IMR-90 (cell line): ENCODE measurements at regions not wholly inside any gene's neighbourhood (a gene's known extent, or its start where the extent isn't known, plus 50 kb on each side); places are given as distances from the start of the nearest gene placed in this dataset.

Experiments
- ATAC-seq: fragments of 200-7000 bp; cut with Tn5 transposase; 2 replicates; pipeline ENCODE4 v1.9.1; 2020; ENCODE audit warnings: low read depth, mild to moderate bottlenecking, moderate library complexity
- BruUV-seq: library from RNA; stranded (reverse); fragments of 400-500 nt; replicated peaks from 2 replicates; lab custom pipeline; 2021; lab: Mats Ljungman, UMichigan
- CTCF ChIA-PET: fragments of 300-600 bp; formaldehyde crosslinking; extraction: SDS; loops from one replicate; lab custom pipeline; 2021; ENCODE audit warnings: antibody characterized with exemption; lab: Yijun Ruan, JAX
- POLR2A ChIA-PET: fragments of 300-600 bp; sonication (Branson Sonifier 250); formaldehyde crosslinking; loops from one replicate; lab custom pipeline; 2022; ENCODE audit warnings: antibody characterized with exemption; ENCODE audit not compliant: unreplicated experiment; lab: Charles Lee
- DNase-seq: peaks from one replicate; pipeline ENCODE4 v3.0.0; 2013
- H2AFZ ChIP-seq: replicated peaks from 2 replicates; pipeline ENCODE3; 2013; ENCODE audit warnings: low read length, mild to moderate bottlenecking; ENCODE audit not compliant: poor library complexity
- H2AK5ac ChIP-seq: 2 replicates; pipeline ENCODE4 v1.6.1; 2013; ENCODE audit warnings: low read depth, low read length, inconsistent platforms
- H2AK9ac ChIP-seq: replicated peaks from 2 replicates; pipeline ENCODE3; 2013; ENCODE audit warnings: mild to moderate bottlenecking, low read depth, low read length, moderate library complexity; ENCODE audit not compliant: poor library complexity
- H2BK120ac ChIP-seq: 2 replicates; pipeline ENCODE4 v1.6.1; 2013; ENCODE audit warnings: low read depth, low read length, inconsistent platforms
- H2BK15ac ChIP-seq: 3 replicates; pipeline ENCODE4 v1.6.1; 2013; ENCODE audit warnings: low read depth, low read length, inconsistent platforms
- H2BK20ac ChIP-seq: 2 replicates; pipeline ENCODE4 v1.6.1; 2013; ENCODE audit warnings: low read depth, mild to moderate bottlenecking, inconsistent platforms, low read length, moderate library complexity
- H2BK5ac ChIP-seq: 2 replicates; pipeline ENCODE4 v1.6.1; 2013; ENCODE audit warnings: mild to moderate bottlenecking, low read depth, low read length, inconsistent platforms; ENCODE audit not compliant: poor library complexity, severe bottlenecking
- H3K14ac ChIP-seq: replicated peaks from 2 replicates; pipeline ENCODE4 v1.6.1; 2013; ENCODE audit warnings: low read depth, low read length, inconsistent platforms
- H3K18ac ChIP-seq: 2 replicates; pipeline ENCODE4 v1.6.1; 2013; ENCODE audit warnings: low read depth, low read length, control low read depth
- H3K23ac ChIP-seq: 2 replicates; pipeline ENCODE4 v1.6.1; 2013; ENCODE audit warnings: low read depth, low read length, inconsistent platforms
- H3K27ac ChIP-seq: 2 replicates; pipeline ENCODE4 v1.5.1; 2013; ENCODE audit warnings: mild to moderate bottlenecking, control low read depth, low read length; ENCODE audit not compliant: insufficient read depth
- H3K27me3 ChIP-seq: 2 replicates; pipeline ENCODE4 v1.6.1; 2013; ENCODE audit warnings: low read length; ENCODE audit not compliant: control insufficient read depth, insufficient read depth
- H3K36me3 ChIP-seq: 2 replicates; pipeline ENCODE4 v1.6.1; 2013; ENCODE audit warnings: low read length, mixed read lengths; ENCODE audit not compliant: control insufficient read depth, insufficient read depth
- H3K4ac ChIP-seq: 2 replicates; pipeline ENCODE4 v1.6.1; 2013; ENCODE audit warnings: low read depth, low read length, inconsistent platforms
- H3K4me1 ChIP-seq: 2 replicates; pipeline ENCODE4 v1.6.1; 2013; ENCODE audit warnings: low read length, mixed read lengths; ENCODE audit not compliant: control insufficient read depth, insufficient read depth
- H3K4me2 ChIP-seq: 2 replicates; pipeline ENCODE4 v1.6.1; 2013; ENCODE audit warnings: low read depth, mild to moderate bottlenecking, control low read depth, low read length, moderate library complexity
- H3K4me3 ChIP-seq: 2 replicates; pipeline ENCODE4 v1.5.1; 2013; ENCODE audit warnings: low read depth, mild to moderate bottlenecking, control low read depth, low read length, moderate library complexity; ENCODE audit not compliant: insufficient read depth
- H3K56ac ChIP-seq: 2 replicates; pipeline ENCODE4 v1.6.1; 2013; ENCODE audit warnings: low read length, inconsistent platforms; ENCODE audit not compliant: insufficient read depth; ENCODE audit errors: extremely low read depth
- H3K79me1 ChIP-seq, 2 experiments: 2 replicates each; pipeline ENCODE4 v1.6.1; 2013; ENCODE audit warnings: low read length in 2 of 2, inconsistent platforms in 1 of 2, low read depth in 1 of 2
- H3K9ac ChIP-seq: 2 replicates; pipeline ENCODE4 v1.6.1; 2013; ENCODE audit warnings: low read depth, low read length, control low read depth
- H3K9me1 ChIP-seq: 2 replicates; pipeline ENCODE4 v1.6.1; 2013; ENCODE audit warnings: low read length, inconsistent platforms; ENCODE audit not compliant: insufficient read depth
- H3K9me3 ChIP-seq: 2 replicates; pipeline ENCODE4 v1.6.1; 2013; ENCODE audit warnings: low read length; ENCODE audit not compliant: control insufficient read depth, insufficient read depth
- H4K20me1 ChIP-seq: 2 replicates; pipeline ENCODE4 v1.6.1; 2013; ENCODE audit warnings: low read length, inconsistent platforms; ENCODE audit not compliant: insufficient read depth
- H4K5ac ChIP-seq: 2 replicates; pipeline ENCODE4 v1.6.1; 2013; ENCODE audit warnings: mild to moderate bottlenecking, low read depth, low read length, control low read depth
- H4K8ac ChIP-seq, 2 experiments: 2 replicates each; pipeline ENCODE4 v1.6.1; 2013; ENCODE audit warnings: low read depth in 2 of 2, low read length in 2 of 2, control low read depth in 1 of 2, inconsistent platforms in 1 of 2
- H4K91ac ChIP-seq: 2 replicates; pipeline ENCODE4 v1.6.1; 2013; ENCODE audit warnings: low read depth, low read length, inconsistent platforms; ENCODE audit not compliant: insufficient read depth
- BHLHE40 ChIP-seq: fragments of 150-350 bp; IDR thresholded peaks from 2 replicates; pipeline ENCODE4 v1.6.1; 2016; ENCODE audit warnings: mild to moderate bottlenecking, low read depth, low read length
- CEBPB ChIP-seq: IDR thresholded peaks from 2 replicates; pipeline ENCODE4 v1.6.1; 2012; ENCODE audit warnings: low read depth, low read length, improper control_type of control experiment
- CHD1 ChIP-seq: IDR thresholded peaks from 2 replicates; pipeline ENCODE4 v1.6.1; 2012; ENCODE audit warnings: low read depth, low read length, improper control_type of control experiment
- FOS ChIP-seq: fragments of 150-350 bp; IDR thresholded peaks from 2 replicates; pipeline ENCODE4 v1.6.1; 2016; ENCODE audit warnings: low read depth, low read length
- MAFK ChIP-seq: IDR thresholded peaks from 2 replicates; pipeline ENCODE4 v1.6.1; 2012; ENCODE audit warnings: low read depth, low read length, improper control_type of control experiment
- MAZ ChIP-seq: IDR thresholded peaks from 2 replicates; pipeline ENCODE4 v1.6.1; 2012; ENCODE audit warnings: low read depth, mild to moderate bottlenecking, low read length, improper control_type of control experiment, moderate library complexity, borderline replicate concordance
- MXI1 ChIP-seq: IDR thresholded peaks from 2 replicates; pipeline ENCODE4 v1.6.1; 2012; ENCODE audit warnings: low read depth, mild to moderate bottlenecking, low read length, moderate library complexity, borderline replicate concordance
- NFE2L2 ChIP-seq: fragments of 150-350 bp; IDR thresholded peaks from 2 replicates; pipeline ENCODE4 v1.6.1; 2016; ENCODE audit warnings: low read depth, mild to moderate bottlenecking, low read length
- POLR2A ChIP-seq: IDR thresholded peaks from 2 replicates; pipeline ENCODE4 v1.6.1; 2012; ENCODE audit warnings: mild to moderate bottlenecking, low read depth, low read length
- RAD21 ChIP-seq: IDR thresholded peaks from 2 replicates; pipeline ENCODE4 v1.6.1; 2012; ENCODE audit warnings: low read length, improper control_type of control experiment
- RFX5 ChIP-seq: IDR thresholded peaks from 2 replicates; pipeline ENCODE4 v1.8.0; 2012; ENCODE audit warnings: low read depth, mild to moderate bottlenecking, low read length, moderate library complexity
- WGBS, 2 experiments: methylation state at CpG; one replicate each; pipeline versions ENCODE4 v1.1.5 to v1.1.7; 2013; ENCODE audit warnings: missing lambda C conversion rate in 2 of 2; ENCODE audit not compliant: insufficient read length in 1 of 2; ENCODE audit errors: extremely low coverage in 2 of 2; 5-methylcytosine and 5-hydroxymethylcytosine counted together
- dilution Hi-C: fragments of 300-500 bp; cut with HindIII; formaldehyde crosslinking; loops from one replicate; pipeline ENCODE4 v1.14.3; 2018; ENCODE audit warnings: low sequenced_read_pairs; ENCODE audit not compliant: unreplicated experiment
- in situ Hi-C: fragments of 300-500 bp; cut with MboI; formaldehyde crosslinking; loops from 3 replicates; pipeline ENCODE4 v1.14.3; 2019; ENCODE audit warnings: low sequenced_read_pairs, inconsistent platforms, mixed read lengths
- intact Hi-C: fragments of 100-400 bp; cut with micrococcal nuclease; formaldehyde crosslinking; loops from 2 replicates; pipeline ENCODE4 v1.10.0; 2022
- TF ChIP-seq, protein P1 (sequence below): fragments of 150-350 bp; IDR thresholded peaks from 2 replicates; pipeline ENCODE4 v1.6.1; 2016; ENCODE audit warnings: low read depth, mild to moderate bottlenecking, low read length, moderate library complexity, borderline replicate concordance
- TF ChIP-seq, protein P2 (sequence below): conservative IDR thresholded peaks from 2 replicates; pipeline ENCODE4 v1.5.1; 2012; ENCODE audit warnings: mild to moderate bottlenecking, low read depth, low read length, improper control_type of control experiment

DNA sequence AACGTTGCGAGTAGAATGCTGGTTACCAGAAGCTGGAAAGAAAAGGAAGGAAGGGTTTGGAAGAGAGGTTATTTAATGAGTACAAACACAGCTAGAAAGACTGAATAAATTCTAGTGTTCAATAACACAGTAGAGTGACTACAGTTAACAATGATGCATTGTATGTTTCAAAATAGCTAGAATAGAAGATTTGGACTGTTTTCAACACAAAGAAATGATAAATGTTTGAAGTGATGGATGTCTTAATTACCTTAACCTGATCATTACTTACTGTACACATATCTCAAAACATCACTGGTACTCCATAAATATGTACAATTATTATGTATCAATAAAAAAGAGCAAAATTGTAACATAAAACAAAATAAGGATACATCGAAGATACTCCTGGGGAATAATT lies 1221.8 kb upstream of the SEL1L start:
- ChIA-PET POLR2A (no interaction called here), CTCF (no interaction called here)
- no TSS peak for BruUV-seq
- Histone ChIP-seq H3K4me3 (no peak overlapping the region), H2BK20ac (no peak overlapping the region), H2BK5ac (no peak overlapping the region), H3K79me1 (no peaks in the 10 kb centered on the region), H3K9me3 (peaks cover 5% of the 10 kb centered on the region; the same call in 1 of the 2 replicates), H2AK5ac (no peak overlapping the region), H4K91ac (no peak overlapping the region), H2AK9ac (no peak overlapping the region), H3K14ac (no peak overlapping the region), H4K5ac (no peak overlapping the region), H3K56ac (no peak overlapping the region), H3K4me1 (no peaks in the 10 kb centered on the region), H3K4me2 (no peak overlapping the region), H3K36me3 (no peaks in the 10 kb centered on the region), H2BK15ac (no peak overlapping the region), H3K9me1 (no peaks in the 10 kb centered on the region), H3K27me3 (no peaks in the 10 kb centered on the region), H2BK120ac (no peak overlapping the region), H3K27ac (no peak overlapping the region), H4K20me1 (no peaks in the 10 kb centered on the region), H3K9ac (no peak overlapping the region), H4K8ac (no peak overlapping the region), H3K4ac (no peak overlapping the region), H2AFZ (no peak overlapping the region), H3K23ac (no peak overlapping the region), H3K18ac (no peak overlapping the region)
- DNase-seq = no peak
- intact Hi-C loops (no loop called here), dilution Hi-C loops (no loop called here), in situ Hi-C loops (no loop called here)
- TF ChIP-seq CEBPB (no peak), MAFK (no peak), FOS (no peak), POLR2A (no peak), RFX5 (no peak), RAD21 (no peak), MXI1 (no peak), NFE2L2 (no peak), BHLHE40 (no peak), MAZ (no peak), CHD1 (no peak)
- TF ChIP-seq, protein P1, sequence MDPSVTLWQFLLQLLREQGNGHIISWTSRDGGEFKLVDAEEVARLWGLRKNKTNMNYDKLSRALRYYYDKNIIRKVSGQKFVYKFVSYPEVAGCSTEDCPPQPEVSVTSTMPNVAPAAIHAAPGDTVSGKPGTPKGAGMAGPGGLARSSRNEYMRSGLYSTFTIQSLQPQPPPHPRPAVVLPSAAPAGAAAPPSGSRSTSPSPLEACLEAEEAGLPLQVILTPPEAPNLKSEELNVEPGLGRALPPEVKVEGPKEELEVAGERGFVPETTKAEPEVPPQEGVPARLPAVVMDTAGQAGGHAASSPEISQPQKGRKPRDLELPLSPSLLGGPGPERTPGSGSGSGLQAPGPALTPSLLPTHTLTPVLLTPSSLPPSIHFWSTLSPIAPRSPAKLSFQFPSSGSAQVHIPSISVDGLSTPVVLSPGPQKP = no peak
- TF ChIP-seq, protein P2, sequence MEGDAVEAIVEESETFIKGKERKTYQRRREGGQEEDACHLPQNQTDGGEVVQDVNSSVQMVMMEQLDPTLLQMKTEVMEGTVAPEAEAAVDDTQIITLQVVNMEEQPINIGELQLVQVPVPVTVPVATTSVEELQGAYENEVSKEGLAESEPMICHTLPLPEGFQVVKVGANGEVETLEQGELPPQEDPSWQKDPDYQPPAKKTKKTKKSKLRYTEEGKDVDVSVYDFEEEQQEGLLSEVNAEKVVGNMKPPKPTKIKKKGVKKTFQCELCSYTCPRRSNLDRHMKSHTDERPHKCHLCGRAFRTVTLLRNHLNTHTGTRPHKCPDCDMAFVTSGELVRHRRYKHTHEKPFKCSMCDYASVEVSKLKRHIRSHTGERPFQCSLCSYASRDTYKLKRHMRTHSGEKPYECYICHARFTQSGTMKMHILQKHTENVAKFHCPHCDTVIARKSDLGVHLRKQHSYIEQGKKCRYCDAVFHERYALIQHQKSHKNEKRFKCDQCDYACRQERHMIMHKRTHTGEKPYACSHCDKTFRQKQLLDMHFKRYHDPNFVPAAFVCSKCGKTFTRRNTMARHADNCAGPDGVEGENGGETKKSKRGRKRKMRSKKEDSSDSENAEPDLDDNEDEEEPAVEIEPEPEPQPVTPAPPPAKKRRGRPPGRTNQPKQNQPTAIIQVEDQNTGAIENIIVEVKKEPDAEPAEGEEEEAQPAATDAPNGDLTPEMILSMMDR = no peak
- ATAC-seq = no peak
- no CpG with 5 or more reads among the region's 3 CpGs for WGBS, 2 experiments
